ENCODE measurements at regions not wholly inside any gene's neighbourhood (a gene's known extent, or its start where the extent isn't known, plus 50 kb on each side); places are given as distances from the start of the nearest gene placed in this dataset.

GRCh38 chr11:131284041-131284440, 86.4 kb upstream of the NTM start:
- Histone ChIP-seq H3K9ac (ENCODE audit: insufficient read depth in 1 of 2, low read length in 2 of 2) (no peak overlapping the region), H3K4me1 (ENCODE audit: control insufficient read depth in 5 of 5, insufficient read depth in 5 of 5, low read length in 5 of 5) (no peaks in the 10 kb centered on the region), H3K9me3 (ENCODE audit: control insufficient read depth in 4 of 4, insufficient read depth in 3 of 4, low read length in 3 of 4) (peaks cover 0 to 5% (median 0%) of the 10 kb centered on the region in 4 donors), H3K27me3 (ENCODE audit: control insufficient read depth in 3 of 3, insufficient read depth in 3 of 3, low read length in 2 of 3) (peaks cover 0 to 4% (median 0%) of the 10 kb centered on the region in 3 donors), H3K36me3 (ENCODE audit: control insufficient read depth in 4 of 4, insufficient read depth in 4 of 4, low read length in 4 of 4) (no peaks in the 10 kb centered on the region), H3K4me3 (no peak overlapping the region), H3K27ac (ENCODE audit: low read depth in 1 of 2, low read length in 1 of 2) (no peak overlapping the region)
- ATAC-seq (ENCODE audit: insufficient read depth, low FRiP score) (no peak), DNase-seq (no peak)
- WGBS, 2 donors = 77 to 84% methylated on average over 6 of the region's 6 CpGs
- TF ChIP-seq, protein P1, sequence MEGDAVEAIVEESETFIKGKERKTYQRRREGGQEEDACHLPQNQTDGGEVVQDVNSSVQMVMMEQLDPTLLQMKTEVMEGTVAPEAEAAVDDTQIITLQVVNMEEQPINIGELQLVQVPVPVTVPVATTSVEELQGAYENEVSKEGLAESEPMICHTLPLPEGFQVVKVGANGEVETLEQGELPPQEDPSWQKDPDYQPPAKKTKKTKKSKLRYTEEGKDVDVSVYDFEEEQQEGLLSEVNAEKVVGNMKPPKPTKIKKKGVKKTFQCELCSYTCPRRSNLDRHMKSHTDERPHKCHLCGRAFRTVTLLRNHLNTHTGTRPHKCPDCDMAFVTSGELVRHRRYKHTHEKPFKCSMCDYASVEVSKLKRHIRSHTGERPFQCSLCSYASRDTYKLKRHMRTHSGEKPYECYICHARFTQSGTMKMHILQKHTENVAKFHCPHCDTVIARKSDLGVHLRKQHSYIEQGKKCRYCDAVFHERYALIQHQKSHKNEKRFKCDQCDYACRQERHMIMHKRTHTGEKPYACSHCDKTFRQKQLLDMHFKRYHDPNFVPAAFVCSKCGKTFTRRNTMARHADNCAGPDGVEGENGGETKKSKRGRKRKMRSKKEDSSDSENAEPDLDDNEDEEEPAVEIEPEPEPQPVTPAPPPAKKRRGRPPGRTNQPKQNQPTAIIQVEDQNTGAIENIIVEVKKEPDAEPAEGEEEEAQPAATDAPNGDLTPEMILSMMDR (IDR thresholded peaks at IDR 0.05; ENCODE audit: control extremely low read depth, extremely low read depth) = no peak

- Histone ChIP-seq H3K27me3 (ENCODE audit: control insufficient read depth in 3 of 3, insufficient read depth in 3 of 3, low read length in 2 of 3) (peaks cover 0 to 4% (median 0%) of the 10 kb centered on the region in 3 donors), H3K4me1 (ENCODE audit: control insufficient read depth in 5 of 5, insufficient read depth in 5 of 5, low read length in 5 of 5) (no peaks in the 10 kb centered on the region), H3K36me3 (ENCODE audit: control insufficient read depth in 4 of 4, insufficient read depth in 4 of 4, low read length in 4 of 4) (no peaks in the 10 kb centered on the region), H3K9ac (ENCODE audit: insufficient read depth in 1 of 2, low read length in 2 of 2) (no peak overlapping the region), H3K9me3 (ENCODE audit: control insufficient read depth in 4 of 4, insufficient read depth in 3 of 4, low read length in 3 of 4) (peaks cover 0 to 3% (median 0%) of the 10 kb centered on the region in 4 donors), H3K4me3 (no peak overlapping the region), H3K27ac (ENCODE audit: low read depth in 1 of 2, low read length in 1 of 2) (no peak overlapping the region)
- WGBS, 2 donors = 76 to 79% methylated on average over 5 of the region's 5 CpGs
- DNase-seq (no peak), ATAC-seq (ENCODE audit: insufficient read depth, low FRiP score) (no peak)
- TF ChIP-seq, protein P1 (IDR thresholded peaks at IDR 0.05; ENCODE audit: control extremely low read depth, extremely low read depth) = no peak
Observed at GRCh38 chr11:131288521-131289091, 81.8 kb upstream of the NTM start.

- no peak for DNase-seq
- TF ChIP-seq, protein P1 (IDR thresholded peaks at IDR 0.05; ENCODE audit: control extremely low read depth, extremely low read depth) = no peak
- Histone ChIP-seq H3K4me3 (no peak overlapping the region), H3K4me1 (ENCODE audit: control insufficient read depth in 5 of 5, insufficient read depth in 5 of 5, low read length in 5 of 5) (no peaks in the 10 kb centered on the region), H3K36me3 (ENCODE audit: control insufficient read depth in 4 of 4, insufficient read depth in 4 of 4, low read length in 4 of 4) (no peaks in the 10 kb centered on the region), H3K9ac (ENCODE audit: insufficient read depth in 1 of 2, low read length in 2 of 2) (no peak overlapping the region), H3K27me3 (ENCODE audit: control insufficient read depth in 3 of 3, insufficient read depth in 3 of 3, low read length in 2 of 3) (peaks cover 0 to 6% (median 0%) of the 10 kb centered on the region in 3 donors), H3K27ac (ENCODE audit: low read depth in 1 of 2, low read length in 1 of 2) (no peak overlapping the region), H3K9me3 (ENCODE audit: control insufficient read depth in 4 of 4, insufficient read depth in 3 of 4, low read length in 3 of 4) (peaks cover 0 to 3% (median 0%) of the 10 kb centered on the region in 4 donors)
- WGBS, 2 donors = 69 to 73% methylated on average over 3 of the region's 3 CpGs
- no peak for ATAC-seq (ENCODE audit: insufficient read depth, low FRiP score)
Observed at GRCh38 chr11:131290185-131290584, 80.2 kb upstream of the NTM start.

GRCh38 chr11:131295986-131296385, 74.4 kb upstream of the NTM start:
- DNase-seq = no peak
- no peak overlapping the region for H3K9ac ChIP-seq (ENCODE audit: insufficient read depth in 1 of 2, low read length in 2 of 2)
- peaks cover 0 to 13% (median 3%) of the 10 kb centered on the region in 3 donors for H3K27me3 ChIP-seq (ENCODE audit: control insufficient read depth in 3 of 3, insufficient read depth in 3 of 3, low read length in 2 of 3)
- no peak overlapping the region for H3K4me3 ChIP-seq
- TF ChIP-seq, protein P1 (IDR thresholded peaks at IDR 0.05; ENCODE audit: control extremely low read depth, extremely low read depth) = no peak
- H3K36me3 ChIP-seq (ENCODE audit: control insufficient read depth in 4 of 4, insufficient read depth in 4 of 4, low read length in 4 of 4) = no peaks in the 10 kb centered on the region
- 79% methylated on average over 5 of the region's 5 CpGs for WGBS, 2 donors
- no peaks in the 10 kb centered on the region for H3K4me1 ChIP-seq (ENCODE audit: control insufficient read depth in 5 of 5, insufficient read depth in 5 of 5, low read length in 5 of 5)
- H3K9me3 ChIP-seq (ENCODE audit: control insufficient read depth in 4 of 4, insufficient read depth in 3 of 4, low read length in 3 of 4) = peaks cover 0 to 3% (median 0%) of the 10 kb centered on the region in 4 donors
- no peak for ATAC-seq (ENCODE audit: insufficient read depth, low FRiP score)
- no peak overlapping the region for H3K27ac ChIP-seq (ENCODE audit: low read depth in 1 of 2, low read length in 1 of 2)
